Gastroesophageal sphincter (tissue), 3 donors: ENCODE measurements at regions not wholly inside any gene's neighbourhood (a gene's known extent, or its start where the extent isn't known, plus 50 kb on each side); places are given as distances from the start of the nearest gene placed in this dataset.

ENCODE experiments used
- POLR2A ChIP-seq, 2 donors: fragments of 450-650 bp; IDR thresholded peaks; one replicate each; pipeline ENCODE4 v1.6.1; 2017; ENCODE audit warnings: antibody characterized with exemption in 2 of 2, mild to moderate bottlenecking in 2 of 2, moderate library complexity in 1 of 2
- TF ChIP-seq, protein P1 (sequence below), 4 experiments: fragments of 200-600 bp in 2 of 4; fragments of 450-650 bp in 2 of 4; sonication (generic) in 1 of 4; IDR thresholded peaks; one replicate each; pipeline ENCODE4 v1.5.1; 2017 to 2019; ENCODE audit warnings: antibody characterized with exemption in 4 of 4, mild to moderate bottlenecking in 2 of 4, moderate library complexity in 2 of 4

DNA sequence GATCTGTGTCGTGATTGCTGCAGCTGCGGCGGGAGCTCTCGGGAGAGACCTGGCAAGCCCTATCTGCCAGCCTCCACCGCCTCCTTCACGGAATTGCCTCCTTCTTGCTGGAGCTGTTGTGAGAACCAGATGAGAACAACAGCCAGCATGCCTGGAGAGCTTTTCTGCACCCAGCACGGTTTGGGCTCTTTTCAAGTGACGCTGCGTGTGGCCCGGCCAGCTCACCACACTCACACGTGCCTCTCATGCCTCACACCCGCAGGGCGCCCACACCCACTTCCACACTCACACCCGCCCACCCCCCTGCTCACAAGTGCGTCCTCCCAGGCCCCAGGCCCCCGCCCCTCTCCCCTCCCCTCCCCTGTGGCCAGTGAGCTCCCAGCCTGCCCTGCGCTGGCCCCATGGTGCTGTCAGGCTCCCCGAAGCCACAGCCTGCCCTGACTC is 135.7 kb upstream of the RUNX3 start:
- TF ChIP-seq, protein P1, sequence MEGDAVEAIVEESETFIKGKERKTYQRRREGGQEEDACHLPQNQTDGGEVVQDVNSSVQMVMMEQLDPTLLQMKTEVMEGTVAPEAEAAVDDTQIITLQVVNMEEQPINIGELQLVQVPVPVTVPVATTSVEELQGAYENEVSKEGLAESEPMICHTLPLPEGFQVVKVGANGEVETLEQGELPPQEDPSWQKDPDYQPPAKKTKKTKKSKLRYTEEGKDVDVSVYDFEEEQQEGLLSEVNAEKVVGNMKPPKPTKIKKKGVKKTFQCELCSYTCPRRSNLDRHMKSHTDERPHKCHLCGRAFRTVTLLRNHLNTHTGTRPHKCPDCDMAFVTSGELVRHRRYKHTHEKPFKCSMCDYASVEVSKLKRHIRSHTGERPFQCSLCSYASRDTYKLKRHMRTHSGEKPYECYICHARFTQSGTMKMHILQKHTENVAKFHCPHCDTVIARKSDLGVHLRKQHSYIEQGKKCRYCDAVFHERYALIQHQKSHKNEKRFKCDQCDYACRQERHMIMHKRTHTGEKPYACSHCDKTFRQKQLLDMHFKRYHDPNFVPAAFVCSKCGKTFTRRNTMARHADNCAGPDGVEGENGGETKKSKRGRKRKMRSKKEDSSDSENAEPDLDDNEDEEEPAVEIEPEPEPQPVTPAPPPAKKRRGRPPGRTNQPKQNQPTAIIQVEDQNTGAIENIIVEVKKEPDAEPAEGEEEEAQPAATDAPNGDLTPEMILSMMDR (IDR thresholded peaks at IDR 0.05), result no peak
- TF ChIP-seq POLR2A (IDR thresholded peaks at IDR 0.05), result no peak
